Neural cell (in vitro differentiated cells): ENCODE measurements at regions not wholly inside any gene's neighbourhood (a gene's known extent, or its start where the extent isn't known, plus 50 kb on each side); places are given as distances from the start of the nearest gene placed in this dataset.

Source experiments
- H2AFZ ChIP-seq: fragments of 200-600, 300-800 bp; sonication (generic), shearing (Covaris generic); 2 replicates; pipeline ENCODE4 v1.6.0; 2014; ENCODE audit warnings: low read depth, mild to moderate bottlenecking, antibody characterized with exemption, low read length, moderate library complexity
- H3F3A ChIP-seq: fragments of 200-600 bp; shearing (Covaris generic); 2 replicates; pipeline ENCODE4 v1.6.1; 2016; ENCODE audit warnings: mild to moderate bottlenecking, moderate library complexity, mixed read lengths, antibody characterized with exemption, low read length; ENCODE audit not compliant: insufficient read depth, poor library complexity, severe bottlenecking
- H3K27ac ChIP-seq: fragments of 200-600, 300-800 bp; sonication (generic), shearing (Covaris generic); 2 replicates; pipeline ENCODE4 v1.5.1; 2014; ENCODE audit warnings: mild to moderate bottlenecking, low read length, moderate library complexity
- H3K27me3 ChIP-seq: fragments of 300-800, 200-600 bp; sonication (generic), shearing (Covaris generic); 2 replicates; pipeline ENCODE4 v1.6.0; 2014; ENCODE audit warnings: mild to moderate bottlenecking, low read depth, low read length, moderate library complexity; ENCODE audit not compliant: insufficient read depth
- H3K36me3 ChIP-seq: fragments of 300-800, 200-600 bp; sonication (generic), shearing (Covaris generic); 2 replicates; pipeline ENCODE4 v1.5.1; 2014; ENCODE audit warnings: mild to moderate bottlenecking, antibody characterized with exemption, low read length, moderate library complexity; ENCODE audit not compliant: insufficient read depth
- H3K4me2 ChIP-seq: fragments of 300-800, 200-600 bp; sonication (generic), shearing (Covaris generic); 2 replicates; pipeline ENCODE4 v1.6.0; 2014; ENCODE audit warnings: mild to moderate bottlenecking, low read length
- H3K4me3 ChIP-seq: fragments of 300-800, 200-600 bp; sonication (generic), shearing (Covaris generic); 2 replicates; pipeline ENCODE4 v1.5.1; 2014; ENCODE audit warnings: mild to moderate bottlenecking, low read length, moderate library complexity
- H3K79me2 ChIP-seq: fragments of 200-600 bp; shearing (Covaris generic); replicated peaks from 2 replicates; pipeline ENCODE4 v1.6.0; 2014; ENCODE audit warnings: mild to moderate bottlenecking, low read length, moderate library complexity; ENCODE audit not compliant: insufficient read depth
- H3K9ac ChIP-seq: fragments of 300-800, 200-600 bp; sonication (generic), shearing (Covaris generic); 2 replicates; pipeline ENCODE4 v1.6.1; 2016; ENCODE audit warnings: mild to moderate bottlenecking, low read length, mixed read lengths
- H3K9me2 ChIP-seq: fragments of 200-600 bp; shearing (Covaris generic); 2 replicates; pipeline ENCODE4 v1.6.1; 2016; ENCODE audit warnings: mild to moderate bottlenecking, low read length, mixed read lengths; ENCODE audit not compliant: insufficient read depth
- H3K9me3 ChIP-seq: fragments of 200-600, 300-800 bp; sonication (generic), shearing (Covaris generic); 2 replicates; pipeline ENCODE4 v1.6.1; 2016; ENCODE audit warnings: mild to moderate bottlenecking, mixed run types, low read length, moderate library complexity, mixed read lengths
- H4K20me1 ChIP-seq: fragments of 200-600 bp; shearing (Covaris generic); 2 replicates; pipeline ENCODE4 v1.6.1; 2016; ENCODE audit warnings: mild to moderate bottlenecking, mixed run types; ENCODE audit not compliant: insufficient read depth
- EP300 ChIP-seq: fragments of 450-650 bp; conservative IDR thresholded peaks from 2 replicates; pipeline ENCODE4 v1.6.1; 2014; ENCODE audit warnings: antibody characterized with exemption, mild to moderate bottlenecking, moderate library complexity; ENCODE audit not compliant: poor library complexity, severe bottlenecking
- EZH2 ChIP-seq: fragments of 200-600, 300-800 bp; shearing (Covaris generic), sonication (generic); IDR thresholded peaks from 2 replicates; pipeline ENCODE4 v1.6.1; 2014; ENCODE audit warnings: antibody characterized with exemption, low read length, borderline replicate concordance, mild to moderate bottlenecking; ENCODE audit not compliant: insufficient read depth, poor library complexity, severe bottlenecking
- MXI1 ChIP-seq: fragments of 450-650 bp; conservative IDR thresholded peaks from 2 replicates; pipeline ENCODE4 v1.6.1; 2014; ENCODE audit warnings: antibody characterized with exemption, mild to moderate bottlenecking; ENCODE audit not compliant: poor library complexity, severe bottlenecking
- POLR2AphosphoS5 ChIP-seq: IDR thresholded peaks from 2 replicates; pipeline ENCODE4 v1.6.1; 2012
- RAD21 ChIP-seq: fragments of 450-650 bp; conservative IDR thresholded peaks from 2 replicates; pipeline ENCODE4 v1.6.1; 2014; ENCODE audit warnings: antibody characterized with exemption, mild to moderate bottlenecking, moderate library complexity
- REST ChIP-seq: IDR thresholded peaks from 2 replicates; pipeline ENCODE4 v1.6.1; 2012; ENCODE audit warnings: borderline replicate concordance
- SMC3 ChIP-seq: fragments of 450-650 bp; conservative IDR thresholded peaks from 2 replicates; pipeline ENCODE4 v1.6.1; 2014; ENCODE audit warnings: antibody characterized with exemption, mild to moderate bottlenecking, moderate library complexity; ENCODE audit not compliant: poor library complexity
- TAF1 ChIP-seq: IDR thresholded peaks from 2 replicates; pipeline ENCODE4 v1.6.1; 2012; ENCODE audit warnings: low read depth
- TF ChIP-seq, protein P1 (sequence below): fragments of 450-650 bp; IDR thresholded peaks from 2 replicates; pipeline ENCODE4 v1.5.1; 2014; ENCODE audit warnings: antibody characterized with exemption, mild to moderate bottlenecking, moderate library complexity; ENCODE audit not compliant: poor library complexity, severe bottlenecking

DNA sequence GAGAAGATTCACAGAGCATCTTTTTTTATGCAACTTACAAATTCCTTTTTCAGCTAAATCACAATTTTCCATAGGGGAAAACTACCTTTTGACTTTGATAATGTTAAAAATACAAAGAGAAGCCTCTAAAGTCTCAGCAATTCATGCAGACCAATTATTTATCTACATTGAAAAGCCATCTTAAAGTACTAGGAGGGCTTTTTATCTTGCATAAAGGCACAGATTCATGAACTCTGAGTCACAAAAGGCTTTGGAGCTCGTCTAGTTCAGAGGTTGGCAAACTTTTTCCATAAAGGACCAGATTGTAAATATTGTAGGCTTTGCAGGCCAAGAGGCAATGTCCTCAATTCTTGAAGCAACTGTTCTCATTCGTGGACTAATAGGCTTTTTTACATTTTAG is 210.4 kb upstream of the HDX start:
- H3K79me2 ChIP-seq: no peaks in the 10 kb centered on the region
- H3K27me3 ChIP-seq: no peaks in the 10 kb centered on the region
- no peaks in the 10 kb centered on the region for H3F3A ChIP-seq
- no peak overlapping the region for H3K9ac ChIP-seq
- H4K20me1 ChIP-seq: no peaks in the 10 kb centered on the region
- no peak overlapping the region for H3K4me3 ChIP-seq
- no peaks in the 10 kb centered on the region for H3K9me3 ChIP-seq
- no peaks in the 10 kb centered on the region for H3K36me3 ChIP-seq
- no peak overlapping the region for H2AFZ ChIP-seq
- no peaks in the 10 kb centered on the region for H3K9me2 ChIP-seq
- H3K4me2 ChIP-seq: no peak overlapping the region
- H3K27ac ChIP-seq: no peak overlapping the region
- TF ChIP-seq EZH2 (no peak), TAF1 (no peak), REST (no peak), POLR2AphosphoS5 (no peak), MXI1 (no peak), SMC3 (no peak), RAD21 (no peak), EP300 (no peak)
- TF ChIP-seq, protein P1, sequence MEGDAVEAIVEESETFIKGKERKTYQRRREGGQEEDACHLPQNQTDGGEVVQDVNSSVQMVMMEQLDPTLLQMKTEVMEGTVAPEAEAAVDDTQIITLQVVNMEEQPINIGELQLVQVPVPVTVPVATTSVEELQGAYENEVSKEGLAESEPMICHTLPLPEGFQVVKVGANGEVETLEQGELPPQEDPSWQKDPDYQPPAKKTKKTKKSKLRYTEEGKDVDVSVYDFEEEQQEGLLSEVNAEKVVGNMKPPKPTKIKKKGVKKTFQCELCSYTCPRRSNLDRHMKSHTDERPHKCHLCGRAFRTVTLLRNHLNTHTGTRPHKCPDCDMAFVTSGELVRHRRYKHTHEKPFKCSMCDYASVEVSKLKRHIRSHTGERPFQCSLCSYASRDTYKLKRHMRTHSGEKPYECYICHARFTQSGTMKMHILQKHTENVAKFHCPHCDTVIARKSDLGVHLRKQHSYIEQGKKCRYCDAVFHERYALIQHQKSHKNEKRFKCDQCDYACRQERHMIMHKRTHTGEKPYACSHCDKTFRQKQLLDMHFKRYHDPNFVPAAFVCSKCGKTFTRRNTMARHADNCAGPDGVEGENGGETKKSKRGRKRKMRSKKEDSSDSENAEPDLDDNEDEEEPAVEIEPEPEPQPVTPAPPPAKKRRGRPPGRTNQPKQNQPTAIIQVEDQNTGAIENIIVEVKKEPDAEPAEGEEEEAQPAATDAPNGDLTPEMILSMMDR: no peak

DNA sequence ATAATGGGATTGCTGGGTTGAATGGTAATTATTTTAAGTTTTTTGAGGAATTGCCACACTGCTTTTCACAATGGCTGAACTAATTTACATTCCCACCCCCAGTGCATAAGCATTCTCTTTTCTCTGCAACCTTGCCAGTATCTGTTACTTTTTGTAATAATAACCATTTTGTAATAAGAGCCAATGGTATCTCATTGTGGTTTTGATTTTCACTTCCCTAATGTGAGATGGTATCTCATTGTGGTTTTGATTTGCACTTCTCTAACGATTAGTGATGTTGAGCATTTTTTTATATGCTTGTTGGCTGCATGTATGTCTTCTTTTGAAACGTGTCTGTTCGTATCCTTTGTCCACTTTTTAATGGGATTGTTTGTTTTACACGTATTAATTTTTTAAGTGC is 213.1 kb upstream of the HDX start:
- Histone ChIP-seq H3K9me2 (no peaks in the 10 kb centered on the region), H3F3A (no peaks in the 10 kb centered on the region), H3K4me2 (no peak overlapping the region), H3K79me2 (no peaks in the 10 kb centered on the region), H4K20me1 (no peaks in the 10 kb centered on the region), H3K4me3 (no peak overlapping the region), H3K27ac (no peak overlapping the region), H3K9ac (no peak overlapping the region), H3K36me3 (no peaks in the 10 kb centered on the region), H2AFZ (no peak overlapping the region), H3K9me3 (no peaks in the 10 kb centered on the region), H3K27me3 (no peaks in the 10 kb centered on the region)
- TF ChIP-seq MXI1 (no peak), RAD21 (no peak), TAF1 (no peak), REST (no peak)
